Testis (tissue), 2 donors: ENCODE measurements at regions not wholly inside any gene's neighbourhood (a gene's known extent, or its start where the extent isn't known, plus 50 kb on each side); places are given as distances from the start of the nearest gene placed in this dataset.
A peak's percentile ranks its signal among the peaks of the same experiment; 100 is the strongest.

Source experiments
- DNase-seq: peaks from one replicate; pipeline ENCODE4 v3.0.0-alpha.2; 2019
- H3K27ac ChIP-seq, 2 donors: fragments of 200-600 bp; sonication (generic); one replicate each; pipeline ENCODE4 v1.5.1; 2019
- H3K27me3 ChIP-seq: fragments of 200-600 bp; sonication (generic); one replicate; pipeline ENCODE4 v1.5.1; 2019
- H3K36me3 ChIP-seq: fragments of 200-600 bp; sonication (generic); one replicate; pipeline ENCODE4 v1.5.1; 2017; ENCODE audit warnings: low read depth; ENCODE audit errors: missing control alignments
- H3K4me1 ChIP-seq: fragments of 200-600 bp; sonication (generic); one replicate; pipeline ENCODE4 v1.5.1; 2019
- H3K4me3 ChIP-seq, 2 donors: fragments of 200-600 bp; sonication (generic); one replicate each; pipeline ENCODE4 v1.5.1; 2017 to 2019
- H3K9me3 ChIP-seq: fragments of 200-600 bp; sonication (generic); one replicate; pipeline ENCODE4 v1.5.1; 2017
- POLR2A ChIP-seq: fragments of 450-650 bp; IDR thresholded peaks from one replicate; pipeline ENCODE4 v1.6.1; 2017; ENCODE audit warnings: antibody characterized with exemption, mild to moderate bottlenecking, moderate library complexity
- WGBS, 2 donors: methylation state at CpG; one replicate each; pipeline ENCODE4 v1.1.5; 2018; 5-methylcytosine and 5-hydroxymethylcytosine counted together
- intact Hi-C: fragments of 100-400 bp; cut with DNase I; formaldehyde crosslinking; loops from one replicate; pipeline ENCODE4 v1.15.1; 2023; ENCODE audit warnings: low total_unique reads
- TF ChIP-seq, protein P1 (sequence below), 3 experiments: fragments of 450-650 bp in 2 of 3; fragments of 200-600 bp in 1 of 3; sonication (generic) in 1 of 3; IDR thresholded peaks; one replicate each; pipeline ENCODE4 v1.5.1; 2016 to 2019; ENCODE audit warnings: antibody characterized with exemption in 3 of 3, mild to moderate bottlenecking in 2 of 3, moderate library complexity in 1 of 3

GRCh38 chr7:21327422-21328409 lies 100.2 kb upstream of the SP4 start:
- intact Hi-C loops, result no loop called here
- Histone ChIP-seq H3K27ac (no peak overlapping the region), H3K36me3 (no peaks in the 10 kb centered on the region), H3K4me3 (no peak overlapping the region), H3K27me3 (no peaks in the 10 kb centered on the region), H3K4me1 (no peaks in the 10 kb centered on the region), H3K9me3 (no peaks in the 10 kb centered on the region)
- no peak for DNase-seq
- TF ChIP-seq, protein P1, sequence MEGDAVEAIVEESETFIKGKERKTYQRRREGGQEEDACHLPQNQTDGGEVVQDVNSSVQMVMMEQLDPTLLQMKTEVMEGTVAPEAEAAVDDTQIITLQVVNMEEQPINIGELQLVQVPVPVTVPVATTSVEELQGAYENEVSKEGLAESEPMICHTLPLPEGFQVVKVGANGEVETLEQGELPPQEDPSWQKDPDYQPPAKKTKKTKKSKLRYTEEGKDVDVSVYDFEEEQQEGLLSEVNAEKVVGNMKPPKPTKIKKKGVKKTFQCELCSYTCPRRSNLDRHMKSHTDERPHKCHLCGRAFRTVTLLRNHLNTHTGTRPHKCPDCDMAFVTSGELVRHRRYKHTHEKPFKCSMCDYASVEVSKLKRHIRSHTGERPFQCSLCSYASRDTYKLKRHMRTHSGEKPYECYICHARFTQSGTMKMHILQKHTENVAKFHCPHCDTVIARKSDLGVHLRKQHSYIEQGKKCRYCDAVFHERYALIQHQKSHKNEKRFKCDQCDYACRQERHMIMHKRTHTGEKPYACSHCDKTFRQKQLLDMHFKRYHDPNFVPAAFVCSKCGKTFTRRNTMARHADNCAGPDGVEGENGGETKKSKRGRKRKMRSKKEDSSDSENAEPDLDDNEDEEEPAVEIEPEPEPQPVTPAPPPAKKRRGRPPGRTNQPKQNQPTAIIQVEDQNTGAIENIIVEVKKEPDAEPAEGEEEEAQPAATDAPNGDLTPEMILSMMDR (IDR thresholded peaks at IDR 0.05), result no peak
- no peak for TF ChIP-seq POLR2A
- 94% methylated on average over 4 of the region's 4 CpGs for WGBS, 2 donors

GRCh38 chr7:21330462-21331178 lies 97.3 kb upstream of the SP4 start:
- 60 to 85% methylated on average over 22 to 24 of the region's 31 CpGs for WGBS, 2 donors
- H3K27me3 ChIP-seq, result no peaks in the 10 kb centered on the region

GRCh38 chr7:21334906-21335305 lies 93.0 kb upstream of the SP4 start:
- TF ChIP-seq, protein P1 (IDR thresholded peaks at IDR 0.05), result no peak
- WGBS, 2 donors, result 82% methylated on average over 1 of the region's 1 CpG
- Histone ChIP-seq H3K4me3 (no peak overlapping the region), H3K36me3 (no peaks in the 10 kb centered on the region), H3K9me3 (no peaks in the 10 kb centered on the region), H3K27me3 (no peaks in the 10 kb centered on the region), H3K4me1 (no peaks in the 10 kb centered on the region), H3K27ac (no peak overlapping the region)
- DNase-seq, result no peak
- intact Hi-C loops, result no loop called here

More at GRCh38 chr7:21330462-21331178, 97.3 kb upstream of the SP4 start:
- no peak for TF ChIP-seq POLR2A
- TF ChIP-seq, protein P1 (IDR thresholded peaks at IDR 0.05), result no peak
- intact Hi-C loops, result no loop called here
- peak overlapping the region in 1 of 2 donors; percentile 40 for H3K4me3 ChIP-seq
- H3K4me1 ChIP-seq, result no peaks in the 10 kb centered on the region
- no peak overlapping the region for H3K27ac ChIP-seq
- DNase-seq, result no peak
- no peaks in the 10 kb centered on the region for H3K9me3 ChIP-seq
- no peaks in the 10 kb centered on the region for H3K36me3 ChIP-seq

DNA sequence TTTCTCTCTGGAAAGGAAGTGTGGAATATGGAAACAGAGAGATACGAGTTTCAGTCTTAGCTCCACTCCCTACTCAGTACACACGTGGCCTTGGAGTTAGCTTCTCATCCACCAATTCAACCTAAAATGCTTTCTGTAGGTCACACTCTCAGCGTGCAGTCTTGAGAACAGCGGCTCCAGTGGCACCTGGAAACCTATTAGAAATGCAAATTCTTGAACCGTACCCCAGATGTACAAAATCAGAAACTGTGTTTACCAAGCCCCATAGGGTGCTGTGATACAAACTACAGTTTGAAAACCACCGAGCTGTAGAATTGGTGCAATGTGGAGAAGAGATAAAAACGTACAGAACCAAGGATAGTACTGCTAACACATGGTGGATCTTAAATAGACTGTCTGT lies 91.1 kb upstream of the SP4 start:
- Histone ChIP-seq H3K4me3 (no peak overlapping the region), H3K27ac (no peak overlapping the region), H3K4me1 (no peaks in the 10 kb centered on the region), H3K36me3 (no peaks in the 10 kb centered on the region), H3K9me3 (no peaks in the 10 kb centered on the region), H3K27me3 (no peaks in the 10 kb centered on the region)
- no peak for TF ChIP-seq POLR2A
- TF ChIP-seq, protein P1 (IDR thresholded peaks at IDR 0.05), result no peak
- 83 to 86% methylated on average over 7 of the region's 7 CpGs for WGBS, 2 donors
- intact Hi-C loops, result no loop called here
- no peak for DNase-seq
